Cardiac muscle cell (in vitro differentiated cells and primary cell): ENCODE measurements at regions not wholly inside any gene's neighbourhood (a gene's known extent, or its start where the extent isn't known, plus 50 kb on each side); places are given as distances from the start of the nearest gene placed in this dataset.
A peak's percentile ranks its signal among the peaks of the same experiment; 100 is the strongest.
"Not testable (repeated sequence)": the region's sequence is repeated elsewhere in the genome, so short reads cannot be mapped to it uniquely, and the experiment has no call there.

Source experiments
- DNase-seq, 2 donors: peaks; one replicate each; pipeline versions ENCODE4 v3.0.0 to v3.0.0-alpha.2; 2010 to 2017; ENCODE audit warnings: low read depth in 1 of 2, low spot score in 1 of 2
- H3K27ac ChIP-seq: fragments of 200-600 bp; sonication (generic); 2 replicates; pipeline ENCODE4 v1.5.1; 2016
- H3K27me3 ChIP-seq: fragments of 200-600 bp; sonication (generic); 2 replicates; pipeline ENCODE4 v1.6.0; 2016; ENCODE audit warnings: control low read depth
- H3K36me3 ChIP-seq: fragments of 200-600 bp; sonication (generic); 2 replicates; pipeline ENCODE4 v1.5.1; 2016; ENCODE audit warnings: control low read depth
- H3K4me1 ChIP-seq: fragments of 200-600 bp; sonication (generic); 2 replicates; pipeline ENCODE4 v1.8.1; 2017; ENCODE audit warnings: low read depth, mild to moderate bottlenecking, mixed run types
- H3K4me3 ChIP-seq: fragments of 200-600 bp; sonication (generic); 2 replicates; pipeline ENCODE4 v1.5.1; 2016; ENCODE audit warnings: mild to moderate bottlenecking
- H3K9me3 ChIP-seq: fragments of 200-600 bp; sonication (generic); 2 replicates; pipeline ENCODE4 v1.5.1; 2017; ENCODE audit warnings: low read depth, mild to moderate bottlenecking, control low read depth
- CTCF ChIP-seq: IDR thresholded peaks from 2 replicates; pipeline ENCODE4 v1.5.1; 2012; ENCODE audit warnings: low read depth, mild to moderate bottlenecking, low read length

- no peaks in the 10 kb centered on the region for H3K9me3 ChIP-seq
- no peaks in the 10 kb centered on the region for H3K36me3 ChIP-seq
- H3K27ac ChIP-seq, result no peak overlapping the region
- no peak for TF ChIP-seq CTCF
- DNase-seq, result no peak
- H3K4me1 ChIP-seq, result peaks cover 7% of the 10 kb centered on the region
- no peak overlapping the region for H3K4me3 ChIP-seq
- H3K27me3 ChIP-seq, result no peaks in the 10 kb centered on the region
Measured at GRCh38 chr7:17412883-17413282, 114.4 kb downstream of the AHR start.

GRCh38 chr7:17415955-17416354 lies 117.5 kb downstream of the AHR start:
- Histone ChIP-seq H3K4me3 (no peak overlapping the region), H3K27ac (no peak overlapping the region), H3K4me1 (peaks cover 11% of the 10 kb centered on the region), H3K9me3 (no peaks in the 10 kb centered on the region), H3K27me3 (no peaks in the 10 kb centered on the region), H3K36me3 (no peaks in the 10 kb centered on the region)
- no peak for TF ChIP-seq CTCF
- no peak for DNase-seq

- peak; percentile 11 to 43 for DNase-seq
- H3K27me3 ChIP-seq, H3K9me3 ChIP-seq, H3K36me3 ChIP-seq, H3K4me3 ChIP-seq, H3K27ac ChIP-seq, H3K4me1 ChIP-seq: not testable (repeated sequence)
Measured at GRCh38 chr7:17420308-17421015, 122.0 kb downstream of the AHR start.

GRCh38 chr7:17421941-17422340 lies 123.5 kb downstream of the AHR start:
- Histone ChIP-seq H3K4me1 (peaks cover 6% of the 10 kb centered on the region), H3K9me3 (no peaks in the 10 kb centered on the region), H3K27ac (no peak overlapping the region), H3K36me3 (no peaks in the 10 kb centered on the region), H3K4me3 (no peak overlapping the region), H3K27me3 (no peaks in the 10 kb centered on the region)
- no peak for TF ChIP-seq CTCF
- DNase-seq, result no peak

- no peaks in the 10 kb centered on the region for H3K36me3 ChIP-seq
- H3K27me3 ChIP-seq, result no peaks in the 10 kb centered on the region
- DNase-seq, result peak in 1 of 2 donors; percentile 38
- peaks cover 6% of the 10 kb centered on the region for H3K4me1 ChIP-seq
- TF ChIP-seq CTCF, result no peak
- no peak overlapping the region for H3K27ac ChIP-seq
- H3K4me3 ChIP-seq, result no peak overlapping the region
- no peaks in the 10 kb centered on the region for H3K9me3 ChIP-seq
Measured at GRCh38 chr7:17422966-17423365, 124.5 kb downstream of the AHR start.

- Histone ChIP-seq H3K27me3 (no peaks in the 10 kb centered on the region), H3K4me3 (no peak overlapping the region), H3K36me3 (no peaks in the 10 kb centered on the region), H3K4me1 (no peaks in the 10 kb centered on the region), H3K27ac (no peak overlapping the region), H3K9me3 (no peaks in the 10 kb centered on the region)
- no peak for DNase-seq
- no peak for TF ChIP-seq CTCF
Measured at GRCh38 chr7:17427924-17428323, 129.5 kb downstream of the AHR start.
